ENCODE measurements at regions not wholly inside any gene's neighbourhood (a gene's known extent, or its start where the extent isn't known, plus 50 kb on each side); places are given as distances from the start of the nearest gene placed in this dataset.

- TF ChIP-seq, protein P1, sequence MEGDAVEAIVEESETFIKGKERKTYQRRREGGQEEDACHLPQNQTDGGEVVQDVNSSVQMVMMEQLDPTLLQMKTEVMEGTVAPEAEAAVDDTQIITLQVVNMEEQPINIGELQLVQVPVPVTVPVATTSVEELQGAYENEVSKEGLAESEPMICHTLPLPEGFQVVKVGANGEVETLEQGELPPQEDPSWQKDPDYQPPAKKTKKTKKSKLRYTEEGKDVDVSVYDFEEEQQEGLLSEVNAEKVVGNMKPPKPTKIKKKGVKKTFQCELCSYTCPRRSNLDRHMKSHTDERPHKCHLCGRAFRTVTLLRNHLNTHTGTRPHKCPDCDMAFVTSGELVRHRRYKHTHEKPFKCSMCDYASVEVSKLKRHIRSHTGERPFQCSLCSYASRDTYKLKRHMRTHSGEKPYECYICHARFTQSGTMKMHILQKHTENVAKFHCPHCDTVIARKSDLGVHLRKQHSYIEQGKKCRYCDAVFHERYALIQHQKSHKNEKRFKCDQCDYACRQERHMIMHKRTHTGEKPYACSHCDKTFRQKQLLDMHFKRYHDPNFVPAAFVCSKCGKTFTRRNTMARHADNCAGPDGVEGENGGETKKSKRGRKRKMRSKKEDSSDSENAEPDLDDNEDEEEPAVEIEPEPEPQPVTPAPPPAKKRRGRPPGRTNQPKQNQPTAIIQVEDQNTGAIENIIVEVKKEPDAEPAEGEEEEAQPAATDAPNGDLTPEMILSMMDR (conservative IDR thresholded peaks at IDR 0.05 in 1 of 2, IDR thresholded peaks at IDR 0.05 in 1 of 2; ENCODE audit: low read depth in 1 of 2, low read length in 2 of 2): no peak
- TF ChIP-seq EZH2 (IDR thresholded peaks at IDR 0.05; ENCODE audit: low read length, missing control alignments): no peak
Observed at GRCh38 chr4:188680004-188680666, 540.9 kb downstream of the TRIML1 start.

Data from fibroblast of lung (primary cell).